Fibroblast of villous mesenchyme (primary cell): ENCODE measurements at regions not wholly inside any gene's neighbourhood (a gene's known extent, or its start where the extent isn't known, plus 50 kb on each side); places are given as distances from the start of the nearest gene placed in this dataset.
A peak's percentile ranks its signal among the peaks of the same experiment; 100 is the strongest.

Experiments used
- DNase-seq: peaks from one replicate; pipeline ENCODE4 v3.0.0-alpha.2; 2010; ENCODE audit warnings: low read depth
- H3K4me3 ChIP-seq: 2 replicates; pipeline ENCODE4 v1.5.1; 2011; ENCODE audit warnings: low read depth, mild to moderate bottlenecking, low read length
- TF ChIP-seq, protein P1 (sequence below): IDR thresholded peaks from 2 replicates; pipeline ENCODE4 v1.5.1; 2012; ENCODE audit warnings: low read depth, mild to moderate bottlenecking, low read length; ENCODE audit not compliant: insufficient read depth

DNA sequence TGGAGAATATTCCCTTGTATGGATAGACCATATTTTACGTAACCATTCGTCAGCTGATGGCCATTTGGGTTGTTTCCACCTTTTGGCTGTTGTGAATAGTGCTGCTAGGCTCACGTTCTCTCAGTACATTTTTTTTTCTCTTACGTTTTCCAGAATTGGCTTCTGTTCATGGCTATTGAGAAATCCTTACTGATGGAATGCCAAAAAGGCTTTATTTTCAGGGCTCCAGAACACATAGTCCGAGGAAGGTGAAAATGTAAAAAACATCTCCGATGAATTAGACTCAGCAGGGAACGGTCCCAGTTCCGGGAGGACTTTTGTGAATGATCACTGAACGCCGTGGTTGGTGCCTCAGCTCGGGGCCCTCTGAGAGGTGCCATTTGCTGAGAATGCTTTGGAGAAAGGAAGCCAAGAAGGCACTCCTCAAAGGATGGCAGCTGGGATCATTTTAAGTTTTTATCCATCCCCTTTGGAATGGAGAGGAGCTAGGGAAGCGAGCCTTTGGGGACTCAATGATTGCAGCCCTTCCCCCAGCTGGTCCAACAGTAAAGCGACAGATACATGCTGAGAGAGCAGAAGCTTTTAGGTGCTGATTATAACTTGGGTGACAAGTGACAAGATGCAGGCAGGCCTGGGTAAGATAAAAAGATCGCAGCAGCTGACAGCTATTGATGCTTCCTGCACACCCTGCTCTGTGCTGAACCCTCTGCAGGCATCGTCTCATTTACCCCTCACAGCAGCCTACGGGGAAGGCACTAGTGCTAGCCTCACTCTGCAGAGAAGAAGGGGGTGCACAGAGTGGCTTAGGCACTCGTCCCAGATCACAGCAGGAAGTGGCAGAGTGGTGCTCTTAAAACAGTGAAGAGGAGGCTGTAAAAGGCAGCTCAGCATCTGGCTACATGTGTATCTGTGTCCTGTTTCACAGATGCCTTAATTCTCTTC, 133.4 kb upstream of the KCNG1 start:
- TF ChIP-seq, protein P1, sequence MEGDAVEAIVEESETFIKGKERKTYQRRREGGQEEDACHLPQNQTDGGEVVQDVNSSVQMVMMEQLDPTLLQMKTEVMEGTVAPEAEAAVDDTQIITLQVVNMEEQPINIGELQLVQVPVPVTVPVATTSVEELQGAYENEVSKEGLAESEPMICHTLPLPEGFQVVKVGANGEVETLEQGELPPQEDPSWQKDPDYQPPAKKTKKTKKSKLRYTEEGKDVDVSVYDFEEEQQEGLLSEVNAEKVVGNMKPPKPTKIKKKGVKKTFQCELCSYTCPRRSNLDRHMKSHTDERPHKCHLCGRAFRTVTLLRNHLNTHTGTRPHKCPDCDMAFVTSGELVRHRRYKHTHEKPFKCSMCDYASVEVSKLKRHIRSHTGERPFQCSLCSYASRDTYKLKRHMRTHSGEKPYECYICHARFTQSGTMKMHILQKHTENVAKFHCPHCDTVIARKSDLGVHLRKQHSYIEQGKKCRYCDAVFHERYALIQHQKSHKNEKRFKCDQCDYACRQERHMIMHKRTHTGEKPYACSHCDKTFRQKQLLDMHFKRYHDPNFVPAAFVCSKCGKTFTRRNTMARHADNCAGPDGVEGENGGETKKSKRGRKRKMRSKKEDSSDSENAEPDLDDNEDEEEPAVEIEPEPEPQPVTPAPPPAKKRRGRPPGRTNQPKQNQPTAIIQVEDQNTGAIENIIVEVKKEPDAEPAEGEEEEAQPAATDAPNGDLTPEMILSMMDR: no peak
- peak; percentile 45 for DNase-seq
- no peak overlapping the region for H3K4me3 ChIP-seq

DNA sequence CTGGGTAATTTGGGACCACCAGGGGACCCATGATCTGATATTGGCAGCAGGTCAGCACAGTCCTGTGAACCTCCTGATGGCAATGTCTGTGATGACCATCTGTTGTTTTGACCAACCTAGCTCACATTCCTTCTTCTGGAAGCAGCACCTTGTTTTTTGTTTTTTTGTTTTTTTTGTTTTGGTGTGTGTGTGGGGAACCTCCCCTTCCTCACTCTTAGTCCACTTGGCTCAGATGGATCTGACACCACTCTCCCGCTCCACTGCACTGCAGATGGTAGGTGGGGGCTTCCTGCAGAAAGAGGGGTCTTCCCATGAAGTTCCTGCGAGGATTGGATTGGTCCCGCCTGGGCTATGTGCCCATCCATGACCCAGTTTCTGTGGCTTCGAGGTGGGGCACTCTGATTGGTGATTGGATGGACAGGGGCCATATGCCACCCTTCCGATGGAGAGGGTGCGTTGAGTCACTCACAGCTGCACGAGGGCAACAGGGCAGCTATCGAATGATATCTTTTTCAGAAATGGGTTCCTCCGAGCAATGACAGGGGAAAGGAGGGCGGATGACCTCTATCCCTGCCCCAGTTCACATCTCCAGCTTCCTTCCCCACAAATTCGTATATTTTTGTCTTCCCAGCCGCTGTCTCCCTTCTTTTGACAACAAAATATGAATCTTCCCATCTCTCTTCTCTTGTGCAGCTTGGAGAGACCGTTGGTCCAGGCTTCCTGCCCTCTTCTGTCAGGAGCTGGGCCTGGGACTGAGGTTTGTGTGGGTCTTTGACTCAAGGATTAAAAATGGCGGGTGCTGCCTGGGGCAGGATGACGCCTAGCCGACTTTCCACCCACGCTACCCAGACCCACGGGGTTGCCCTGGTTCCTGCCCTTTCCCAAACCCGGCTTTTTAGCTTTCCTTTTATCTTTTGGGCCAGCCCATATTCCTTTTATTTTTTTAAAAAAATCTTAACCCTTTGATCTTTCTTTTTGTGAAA, 132.1 kb upstream of the KCNG1 start:
- TF ChIP-seq, protein P1: no peak
- no peak for DNase-seq
- no peak overlapping the region for H3K4me3 ChIP-seq

DNA sequence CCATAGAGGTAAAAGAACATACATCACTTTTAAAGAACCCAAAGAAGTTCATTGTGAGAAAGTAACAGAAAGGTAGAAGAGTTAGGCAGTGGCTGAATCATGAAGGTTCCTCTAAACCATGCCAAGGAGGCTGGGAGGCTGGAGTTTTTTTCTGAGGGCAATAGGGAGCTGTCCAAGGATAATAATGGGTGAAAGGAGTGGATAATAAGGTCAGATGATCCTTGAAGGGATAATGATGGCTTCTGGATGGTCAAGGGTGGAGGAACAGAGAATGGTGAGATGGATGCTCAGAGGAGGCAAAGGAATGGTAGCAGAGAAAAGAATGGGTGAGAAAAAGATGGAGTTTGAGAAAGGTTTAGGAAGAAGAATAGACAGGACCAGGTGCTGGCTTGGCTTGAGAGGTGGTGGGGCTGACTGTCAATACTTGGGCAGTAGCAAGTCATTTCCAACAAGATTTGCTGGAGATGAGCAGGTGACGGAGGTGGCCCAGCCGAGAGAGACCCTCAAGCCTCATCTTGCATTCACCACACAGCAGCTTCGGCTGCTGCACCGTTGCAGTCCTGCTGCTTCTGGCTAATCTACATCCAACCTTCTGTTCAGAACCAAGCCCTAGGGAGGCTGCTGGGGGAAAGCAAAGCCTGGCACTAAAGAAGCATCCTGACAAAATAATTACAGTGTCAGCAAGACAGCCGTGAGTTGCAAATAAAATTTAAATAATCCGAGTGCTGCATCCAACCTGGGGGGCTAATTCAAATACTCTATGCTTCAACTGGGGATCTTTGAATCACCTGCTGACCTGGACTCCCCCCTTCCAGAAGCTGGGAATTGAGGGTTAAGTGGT, 131.2 kb upstream of the KCNG1 start:
- no peak overlapping the region for H3K4me3 ChIP-seq
- TF ChIP-seq, protein P1: no peak
- no peak for DNase-seq

DNA sequence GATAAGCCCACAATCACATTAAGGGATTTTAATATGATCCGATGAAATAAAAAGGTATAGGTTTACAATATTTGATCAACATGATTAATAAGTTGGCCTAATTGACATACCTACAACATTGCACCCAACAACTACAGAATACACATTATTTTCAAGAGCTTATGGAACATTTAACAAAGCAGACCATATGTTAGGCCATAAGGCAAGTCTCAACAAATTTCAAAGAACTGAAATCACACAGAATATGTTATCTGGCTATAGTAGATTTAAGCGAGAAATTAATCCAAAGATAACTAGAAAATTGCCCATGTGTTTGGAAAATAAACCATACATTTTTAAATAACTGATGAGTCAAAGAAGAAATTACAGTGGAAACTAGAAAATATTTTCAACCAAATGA, 126.0 kb upstream of the KCNG1 start:
- H3K4me3 ChIP-seq: no peak overlapping the region
- DNase-seq: no peak
- TF ChIP-seq, protein P1: no peak

DNA sequence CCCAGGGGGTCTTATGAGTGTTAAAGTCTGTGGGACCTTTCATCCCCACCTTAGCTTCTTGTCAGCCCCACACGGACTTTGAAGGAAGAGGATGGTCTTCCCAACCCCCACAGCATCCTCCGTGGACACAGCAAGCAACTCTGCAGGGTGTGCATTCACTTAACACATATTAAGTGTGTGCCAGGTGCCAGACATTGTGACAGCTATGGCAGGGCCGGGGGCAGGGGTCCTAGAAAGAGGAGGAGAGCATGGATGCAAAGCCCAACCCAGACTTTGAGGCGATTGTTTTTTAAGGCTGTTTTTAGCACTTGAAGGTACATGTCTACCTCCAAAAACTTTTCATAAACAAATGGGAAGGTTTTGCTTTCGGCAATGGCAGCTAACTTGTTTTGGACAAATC, 121.6 kb upstream of the KCNG1 start:
- no peak overlapping the region for H3K4me3 ChIP-seq
- TF ChIP-seq, protein P1: no peak
- DNase-seq: no peak

DNA sequence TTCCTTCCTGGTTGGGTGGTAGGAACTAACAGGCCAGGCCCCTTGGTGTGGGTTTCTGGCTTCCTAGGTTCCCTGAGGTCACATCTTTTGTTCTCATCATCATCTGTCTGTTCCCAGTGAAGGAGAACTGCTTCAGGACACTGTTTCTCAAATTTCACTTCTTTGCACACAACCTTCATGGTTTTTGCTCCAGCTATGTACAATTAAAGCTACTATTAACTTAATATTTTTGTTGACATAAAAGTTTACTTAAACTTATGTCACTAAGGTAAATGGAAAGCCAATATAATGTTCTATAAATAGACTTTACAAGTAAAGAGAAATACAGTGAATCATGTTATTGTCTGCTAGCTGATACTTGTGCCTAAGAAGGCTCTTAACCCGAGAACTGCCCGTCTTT, 120.7 kb upstream of the KCNG1 start:
- no peak overlapping the region for H3K4me3 ChIP-seq
- DNase-seq: no peak
- TF ChIP-seq, protein P1: no peak
